Caco-2 (cell line): ENCODE measurements at regions not wholly inside any gene's neighbourhood (a gene's known extent, or its start where the extent isn't known, plus 50 kb on each side); places are given as distances from the start of the nearest gene placed in this dataset.

Experiments used
- BruUV-seq: library from RNA; stranded (reverse); fragments of 400-500 nt; replicated peaks from 2 replicates; lab custom pipeline; 2021; lab: Mats Ljungman, UMichigan
- CTCF ChIA-PET: fragments of 300-600 bp; sonication (Branson Sonifier 250); formaldehyde crosslinking; loops from one replicate; lab custom pipeline; 2022; ENCODE audit warnings: antibody characterized with exemption; lab: Charles Lee
- POLR2A ChIA-PET: fragments of 300-600 bp; sonication (Branson Sonifier 250); formaldehyde crosslinking; loops from one replicate; lab custom pipeline; 2022; ENCODE audit warnings: antibody characterized with exemption; lab: Charles Lee
- DNase-seq, 2 experiments: peaks; one replicate each; pipeline versions ENCODE4 v3.0.0 to v3.0.0-alpha.2; 2020 to 2022
- H3K27me3 ChIP-seq: replicated peaks from 2 replicates; pipeline ENCODE4 v1.6.0; 2011; ENCODE audit warnings: low read length; ENCODE audit not compliant: control insufficient read depth, insufficient read depth
- H3K36me3 ChIP-seq: 2 replicates; pipeline ENCODE4 v1.5.1; 2011; ENCODE audit warnings: low read length; ENCODE audit not compliant: control insufficient read depth, insufficient read depth
- H3K4me1 ChIP-seq: fragments of 250-450 bp; sonication (Bioruptor Pico); 2 replicates; pipeline ENCODE4 v1.5.1; 2020; ENCODE audit warnings: mild to moderate bottlenecking
- H3K4me3 ChIP-seq: 2 replicates; pipeline ENCODE4 v1.5.1; 2011; ENCODE audit warnings: low read depth, mild to moderate bottlenecking, control low read depth, low read length
- H3K9me3 ChIP-seq: fragments of 250-450 bp; sonication (Bioruptor Pico); 2 replicates; pipeline ENCODE4 v1.5.1; 2020; ENCODE audit warnings: mild to moderate bottlenecking, moderate library complexity
- H3K27ac Mint-ChIP-seq: one replicate; pipeline ENCODE4 v1.8.0; 2022; ENCODE audit warnings: mixed read lengths; ENCODE audit not compliant: unreplicated experiment
- H3K27me3 Mint-ChIP-seq: one replicate; pipeline ENCODE4 v1.8.0; 2022; ENCODE audit warnings: mixed read lengths; ENCODE audit not compliant: insufficient read depth, unreplicated experiment
- H3K36me3 Mint-ChIP-seq: one replicate; pipeline ENCODE4 v1.8.0; 2022; ENCODE audit warnings: mild to moderate bottlenecking, mixed read lengths; ENCODE audit not compliant: insufficient read depth, unreplicated experiment
- H3K4me1 Mint-ChIP-seq: one replicate; pipeline ENCODE4 v1.8.0; 2022; ENCODE audit warnings: low read depth, mixed read lengths; ENCODE audit not compliant: unreplicated experiment
- H3K4me3 Mint-ChIP-seq: one replicate; pipeline ENCODE4 v1.8.0; 2022; ENCODE audit warnings: mild to moderate bottlenecking, moderate library complexity, mixed read lengths; ENCODE audit not compliant: unreplicated experiment
- H3K9me3 Mint-ChIP-seq: one replicate; pipeline ENCODE4 v1.8.0; 2022; ENCODE audit warnings: mixed read lengths; ENCODE audit not compliant: unreplicated experiment
- intact Hi-C: fragments of 100-400 bp; cut with micrococcal nuclease; formaldehyde crosslinking; loops from one replicate; pipeline ENCODE4 v1.10.0; 2022; ENCODE audit not compliant: unreplicated experiment
- TF ChIP-seq, protein P1 (sequence below), 2 experiments: fragments of 200-600 bp in 1 of 2; IDR thresholded peaks; 1 replicate in 1 of 2; 2 replicates in 1 of 2; pipeline versions ENCODE4 v1.5.1 to v1.8.0; 2011 to 2022; ENCODE audit warnings: antibody characterized with exemption in 1 of 2, control low read depth in 1 of 2, inconsistent platforms in 1 of 2, low read depth in 1 of 2, low read length in 1 of 2, mild to moderate bottlenecking in 1 of 2, moderate library complexity in 1 of 2; ENCODE audit not compliant: insufficient read depth in 1 of 2, severe bottlenecking in 1 of 2, unreplicated experiment in 1 of 2

DNA sequence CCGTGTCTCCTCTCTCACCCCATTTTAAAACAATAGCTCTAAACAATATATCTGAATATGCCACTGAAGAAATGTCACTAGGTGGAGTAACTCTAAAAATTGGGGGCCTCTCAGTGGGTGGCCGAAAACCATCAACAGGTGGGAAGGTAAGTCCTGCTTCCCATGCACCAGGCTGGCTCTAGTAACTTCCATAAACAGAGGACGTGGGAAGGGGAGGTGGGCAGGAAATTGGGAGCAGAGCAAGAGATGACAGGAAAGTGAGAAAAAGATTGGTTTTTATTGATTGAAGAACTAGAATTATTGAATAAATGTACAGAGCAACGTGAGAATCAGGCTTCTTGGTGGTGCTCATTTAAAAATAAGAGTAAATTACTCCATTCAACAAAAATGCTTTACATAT, 170.4 kb downstream of the SOCS6 start:
- no peak for DNase-seq
- H3K27me3 ChIP-seq, result no peaks in the 10 kb centered on the region
- Mint-ChIP-seq H3K9me3 (no peaks in the 10 kb centered on the region), H3K4me1 (no peaks in the 10 kb centered on the region), H3K4me3 (no peak overlapping the region), H3K27ac (no peak overlapping the region), H3K36me3 (no peaks in the 10 kb centered on the region), H3K27me3 (no peaks in the 10 kb centered on the region)
- H3K4me1 ChIP-seq, result no peaks in the 10 kb centered on the region
- TF ChIP-seq, protein P1, sequence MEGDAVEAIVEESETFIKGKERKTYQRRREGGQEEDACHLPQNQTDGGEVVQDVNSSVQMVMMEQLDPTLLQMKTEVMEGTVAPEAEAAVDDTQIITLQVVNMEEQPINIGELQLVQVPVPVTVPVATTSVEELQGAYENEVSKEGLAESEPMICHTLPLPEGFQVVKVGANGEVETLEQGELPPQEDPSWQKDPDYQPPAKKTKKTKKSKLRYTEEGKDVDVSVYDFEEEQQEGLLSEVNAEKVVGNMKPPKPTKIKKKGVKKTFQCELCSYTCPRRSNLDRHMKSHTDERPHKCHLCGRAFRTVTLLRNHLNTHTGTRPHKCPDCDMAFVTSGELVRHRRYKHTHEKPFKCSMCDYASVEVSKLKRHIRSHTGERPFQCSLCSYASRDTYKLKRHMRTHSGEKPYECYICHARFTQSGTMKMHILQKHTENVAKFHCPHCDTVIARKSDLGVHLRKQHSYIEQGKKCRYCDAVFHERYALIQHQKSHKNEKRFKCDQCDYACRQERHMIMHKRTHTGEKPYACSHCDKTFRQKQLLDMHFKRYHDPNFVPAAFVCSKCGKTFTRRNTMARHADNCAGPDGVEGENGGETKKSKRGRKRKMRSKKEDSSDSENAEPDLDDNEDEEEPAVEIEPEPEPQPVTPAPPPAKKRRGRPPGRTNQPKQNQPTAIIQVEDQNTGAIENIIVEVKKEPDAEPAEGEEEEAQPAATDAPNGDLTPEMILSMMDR (IDR thresholded peaks at IDR 0.05; ENCODE audit: insufficient read depth in 1 of 2, low read depth in 1 of 2, low read length in 1 of 2, severe bottlenecking in 1 of 2, unreplicated experiment in 1 of 2), result no peak
- no peak overlapping the region for H3K4me3 ChIP-seq
- ChIA-PET POLR2A (no interaction called here), CTCF (no interaction called here)
- BruUV-seq, result no TSS peak
- intact Hi-C loops, result no loop called here
- H3K36me3 ChIP-seq, result no peaks in the 10 kb centered on the region
- no peaks in the 10 kb centered on the region for H3K9me3 ChIP-seq

DNA sequence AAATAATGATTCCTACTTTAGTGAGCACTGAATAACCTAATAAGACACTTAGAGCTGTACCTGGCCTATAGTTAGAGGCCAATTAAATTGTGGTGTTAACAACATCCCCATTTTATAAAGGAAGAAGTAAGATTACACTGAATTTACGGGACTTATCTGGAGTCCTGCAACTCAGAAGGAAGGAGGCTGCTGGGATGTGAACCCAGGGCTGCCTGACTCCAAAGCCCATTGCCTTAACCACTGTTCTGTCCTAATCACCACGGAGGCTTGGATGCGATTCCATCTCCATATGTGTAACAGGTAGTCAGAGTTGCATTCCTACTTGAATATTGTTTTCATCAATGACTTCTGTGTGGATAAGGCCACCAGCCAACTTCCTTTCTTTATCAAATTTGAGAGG, 168.9 kb downstream of the SOCS6 start:
- H3K36me3 Mint-ChIP-seq, result no peaks in the 10 kb centered on the region
- ChIA-PET POLR2A (no interaction called here), CTCF (no interaction called here)
- no peak overlapping the region for H3K4me3 ChIP-seq
- H3K27me3 ChIP-seq, result no peaks in the 10 kb centered on the region
- H3K27me3 Mint-ChIP-seq, result no peaks in the 10 kb centered on the region
- H3K9me3 ChIP-seq, result no peaks in the 10 kb centered on the region
- no peak overlapping the region for H3K4me3 Mint-ChIP-seq
- no peaks in the 10 kb centered on the region for H3K9me3 Mint-ChIP-seq
- H3K4me1 ChIP-seq, result no peaks in the 10 kb centered on the region
- BruUV-seq, result no TSS peak
- intact Hi-C loops, result no loop called here
- H3K27ac Mint-ChIP-seq, result no peak overlapping the region
- no peaks in the 10 kb centered on the region for H3K4me1 Mint-ChIP-seq
- TF ChIP-seq, protein P1 (IDR thresholded peaks at IDR 0.05; ENCODE audit: insufficient read depth in 1 of 2, low read depth in 1 of 2, low read length in 1 of 2, severe bottlenecking in 1 of 2, unreplicated experiment in 1 of 2), result no peak
- H3K36me3 ChIP-seq, result no peaks in the 10 kb centered on the region
- DNase-seq, result no peak

DNA sequence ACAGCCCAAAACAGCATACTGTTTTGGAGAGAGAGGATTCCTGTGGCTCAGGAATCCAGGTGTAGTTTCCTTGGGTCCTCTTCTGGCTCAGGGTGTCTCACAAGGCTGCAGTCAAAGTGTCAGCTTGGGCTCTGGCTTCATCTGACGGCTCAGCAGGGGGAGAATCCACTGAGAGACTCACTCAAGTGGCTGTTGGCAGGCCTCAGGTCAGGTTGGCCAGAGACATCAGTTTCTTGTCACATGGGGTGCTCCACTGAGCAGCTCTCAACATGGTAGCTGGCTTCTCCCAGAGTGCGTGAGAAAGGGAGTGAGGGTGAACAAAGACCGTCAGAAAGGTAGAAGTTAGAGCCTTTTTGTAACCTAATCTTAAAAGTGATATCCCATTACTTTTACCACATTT, 168.4 kb downstream of the SOCS6 start:
- TF ChIP-seq, protein P1 (IDR thresholded peaks at IDR 0.05; ENCODE audit: insufficient read depth in 1 of 2, low read depth in 1 of 2, low read length in 1 of 2, severe bottlenecking in 1 of 2, unreplicated experiment in 1 of 2), result no peak
- Histone ChIP-seq H3K27me3 (no peaks in the 10 kb centered on the region), H3K4me3 (no peak overlapping the region), H3K36me3 (no peaks in the 10 kb centered on the region), H3K4me1 (no peaks in the 10 kb centered on the region), H3K9me3 (no peaks in the 10 kb centered on the region)
- H3K9me3 Mint-ChIP-seq, result no peaks in the 10 kb centered on the region
- no peaks in the 10 kb centered on the region for H3K36me3 Mint-ChIP-seq
- CTCF ChIA-PET, result no interaction called here
- no peak overlapping the region for H3K27ac Mint-ChIP-seq
- no peak for DNase-seq
- H3K27me3 Mint-ChIP-seq, result no peaks in the 10 kb centered on the region
- H3K4me3 Mint-ChIP-seq, result no peak overlapping the region
- POLR2A ChIA-PET, result no interaction called here
- H3K4me1 Mint-ChIP-seq, result no peaks in the 10 kb centered on the region
- no TSS peak for BruUV-seq
- intact Hi-C loops, result no loop called here
